Endothelial cell (in vitro differentiated cells): ENCODE measurements at regions not wholly inside any gene's neighbourhood (a gene's known extent, or its start where the extent isn't known, plus 50 kb on each side); places are given as distances from the start of the nearest gene placed in this dataset.

Source experiments
- DNase-seq: peaks from one replicate; pipeline ENCODE4 v3.0.0; 2021; ENCODE audit warnings: low spot score
- H3K27ac Mint-ChIP-seq: one replicate; pipeline ENCODE4 v1.8.0; 2021; ENCODE audit warnings: mixed read lengths, inconsistent platforms; ENCODE audit not compliant: unreplicated experiment
- H3K27me3 Mint-ChIP-seq: one replicate; pipeline ENCODE4 v1.8.0; 2021; ENCODE audit warnings: mild to moderate bottlenecking, moderate library complexity, mixed read lengths, inconsistent platforms; ENCODE audit not compliant: unreplicated experiment
- H3K36me3 Mint-ChIP-seq: one replicate; pipeline ENCODE4 v1.8.0; 2021; ENCODE audit warnings: mild to moderate bottlenecking, low read depth, mixed read lengths, inconsistent platforms; ENCODE audit not compliant: unreplicated experiment
- H3K4me1 Mint-ChIP-seq: one replicate; pipeline ENCODE4 v1.8.0; 2021; ENCODE audit warnings: mild to moderate bottlenecking, mixed read lengths, inconsistent platforms; ENCODE audit not compliant: unreplicated experiment
- H3K4me3 Mint-ChIP-seq: one replicate; pipeline ENCODE4 v1.8.0; 2021; ENCODE audit warnings: mild to moderate bottlenecking, mixed read lengths, inconsistent platforms; ENCODE audit not compliant: unreplicated experiment
- H3K9me3 Mint-ChIP-seq: one replicate; pipeline ENCODE4 v1.8.0; 2021; ENCODE audit warnings: mixed read lengths, inconsistent platforms; ENCODE audit not compliant: unreplicated experiment
- CTCF ChIP-seq: fragments of 200-600 bp; sonication (generic); IDR thresholded peaks from one replicate; pipeline ENCODE4 v1.5.0; 2021; ENCODE audit warnings: antibody characterized with exemption; ENCODE audit not compliant: unreplicated experiment

DNA sequence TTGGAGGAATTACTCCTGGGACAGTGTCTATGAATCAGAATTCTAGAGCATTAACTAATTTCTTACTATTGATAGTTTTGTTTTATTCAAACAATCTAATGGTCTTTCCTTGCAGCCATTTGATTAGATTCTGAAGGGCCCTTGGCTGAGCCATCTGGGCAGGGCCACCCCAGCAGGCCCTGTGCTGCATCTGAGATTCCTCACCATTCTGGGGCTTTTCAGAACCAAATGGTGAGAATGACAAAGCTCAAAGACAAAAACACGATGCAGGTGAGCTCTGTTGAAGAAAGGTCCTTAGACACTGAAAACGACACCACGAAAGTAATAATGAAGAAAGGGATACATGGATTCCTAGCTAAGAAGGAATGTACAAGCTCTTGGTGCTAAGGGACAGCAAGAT is 321.0 kb upstream of the IRX4 start:
- peaks cover 3% of the 10 kb centered on the region for H3K4me1 Mint-ChIP-seq
- H3K36me3 Mint-ChIP-seq: no peaks in the 10 kb centered on the region
- no peak overlapping the region for H3K27ac Mint-ChIP-seq
- TF ChIP-seq CTCF: no peak
- no peak overlapping the region for H3K4me3 Mint-ChIP-seq
- no peak for DNase-seq
- no peaks in the 10 kb centered on the region for H3K9me3 Mint-ChIP-seq
- peaks cover 1% of the 10 kb centered on the region for H3K27me3 Mint-ChIP-seq

DNA sequence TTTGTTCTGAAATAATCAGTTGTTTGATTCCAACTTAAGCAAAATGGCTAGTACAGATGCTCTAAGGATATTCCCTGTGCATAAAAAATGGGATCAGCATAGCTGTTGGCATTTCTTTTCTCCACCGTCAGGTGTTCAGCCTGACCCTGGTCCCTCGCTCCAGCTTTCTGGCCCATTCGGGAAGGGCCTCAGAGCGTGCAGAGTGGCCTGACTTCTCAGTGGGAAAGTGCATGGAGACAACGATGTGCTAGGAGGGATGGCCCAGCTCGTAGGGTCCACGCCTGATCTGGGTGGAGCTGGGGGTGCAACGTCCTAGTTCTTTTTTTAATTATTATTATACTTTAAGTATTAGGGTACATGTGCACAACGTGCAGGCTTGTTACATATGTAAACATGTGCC is 319.1 kb upstream of the IRX4 start:
- TF ChIP-seq CTCF: no peak
- DNase-seq: peak; percentile 0
- H3K4me1 Mint-ChIP-seq: peaks cover 3% of the 10 kb centered on the region
- no peaks in the 10 kb centered on the region for H3K9me3 Mint-ChIP-seq
- H3K27me3 Mint-ChIP-seq: peaks cover 1% of the 10 kb centered on the region
- no peak overlapping the region for H3K27ac Mint-ChIP-seq
- no peaks in the 10 kb centered on the region for H3K36me3 Mint-ChIP-seq
- no peak overlapping the region for H3K4me3 Mint-ChIP-seq

DNA sequence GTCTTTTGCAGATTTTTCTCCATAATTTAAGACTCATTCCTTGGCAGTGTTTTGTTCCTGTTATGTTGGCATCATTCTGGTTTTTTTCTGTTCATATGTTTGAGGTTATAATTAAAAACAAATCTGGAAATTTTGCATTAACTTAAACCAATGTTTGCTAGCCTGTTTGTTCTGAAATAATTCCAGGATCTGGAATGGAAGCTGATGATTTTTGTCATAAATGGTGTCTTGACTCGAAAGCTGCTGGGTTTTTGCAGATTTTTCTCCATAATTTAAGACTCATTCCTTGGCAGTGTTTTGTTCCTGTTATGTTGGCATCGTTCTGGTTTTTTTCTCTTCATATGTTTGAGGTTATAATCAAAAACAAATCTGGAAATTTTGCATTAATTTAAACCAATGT is 318.7 kb upstream of the IRX4 start:
- DNase-seq: no peak
- H3K27ac Mint-ChIP-seq: no peak overlapping the region
- no peaks in the 10 kb centered on the region for H3K36me3 Mint-ChIP-seq
- H3K4me3 Mint-ChIP-seq: no peak overlapping the region
- peaks cover 1% of the 10 kb centered on the region for H3K27me3 Mint-ChIP-seq
- no peak for TF ChIP-seq CTCF
- H3K9me3 Mint-ChIP-seq: no peaks in the 10 kb centered on the region
- peaks cover 3% of the 10 kb centered on the region for H3K4me1 Mint-ChIP-seq

- Mint-ChIP-seq H3K9me3 (no peaks in the 10 kb centered on the region), H3K4me3 (no peak overlapping the region), H3K4me1 (no peaks in the 10 kb centered on the region), H3K36me3 (no peaks in the 10 kb centered on the region), H3K27me3 (peaks cover 1% of the 10 kb centered on the region), H3K27ac (no peak overlapping the region)
- no peak for DNase-seq
- TF ChIP-seq CTCF: no peak
Measured at GRCh38 chr5:2201011-2201410, 318.3 kb upstream of the IRX4 start.

- Mint-ChIP-seq H3K27me3 (peaks cover 1% of the 10 kb centered on the region), H3K27ac (no peak overlapping the region), H3K4me3 (no peak overlapping the region), H3K36me3 (peaks cover 4% of the 10 kb centered on the region), H3K9me3 (peaks cover 5% of the 10 kb centered on the region), H3K4me1 (no peaks in the 10 kb centered on the region)
- no peak for TF ChIP-seq CTCF
- no peak for DNase-seq
Measured at GRCh38 chr5:2200261-2200950, 317.7 kb upstream of the IRX4 start.
